HEK293 (cell line): ENCODE measurements at regions not wholly inside any gene's neighbourhood (a gene's known extent, or its start where the extent isn't known, plus 50 kb on each side); places are given as distances from the start of the nearest gene placed in this dataset.

Source experiments
- CTCF ChIA-PET: fragments of 350-600 bp; formaldehyde crosslinking; extraction: SDS; loops from one replicate; lab custom pipeline; 2021; ENCODE audit warnings: antibody characterized with exemption; lab: Yijun Ruan, JAX
- POLR2A ChIA-PET: fragments of 300-600 bp; formaldehyde crosslinking; extraction: SDS; loops from one replicate; lab custom pipeline; 2020; ENCODE audit warnings: antibody characterized with exemption, inconsistent platforms; lab: Yijun Ruan, JAX
- H3K27ac ChIP-seq: fragments of 200-500 bp; sonication (Bioruptor generic); 2 replicates; pipeline ENCODE4 v1.5.1; 2014; ENCODE audit warnings: low read depth, low read length, control low read depth, inconsistent platforms; ENCODE audit errors: extremely low read depth
- H3K36me3 ChIP-seq, 2 experiments: fragments of 200-500 bp in 1 of 2; sonication (Bioruptor generic) in 1 of 2; 1 replicate in 1 of 2; 2 replicates in 1 of 2; pipeline ENCODE4 v1.5.1; 2014 to 2017; ENCODE audit warnings: inconsistent platforms in 2 of 2, low read length in 2 of 2; ENCODE audit not compliant: control insufficient read depth in 2 of 2, insufficient read depth in 1 of 2
- H3K4me1 ChIP-seq: fragments of 200-500 bp; sonication (Bioruptor generic); 2 replicates; pipeline ENCODE4 v1.5.1; 2014; ENCODE audit warnings: mild to moderate bottlenecking, low read length, inconsistent platforms; ENCODE audit not compliant: control insufficient read depth, insufficient read depth
- H3K4me3 ChIP-seq: 2 replicates; pipeline ENCODE4 v1.5.1; 2011; ENCODE audit warnings: low read depth, mild to moderate bottlenecking, control low read depth, low read length, moderate library complexity
- H3K9me3 ChIP-seq: fragments of 200-500 bp; sonication (Bioruptor generic); 2 replicates; pipeline ENCODE4 v1.5.1; 2014; ENCODE audit warnings: low read depth, low read length, inconsistent platforms; ENCODE audit not compliant: control insufficient read depth, insufficient read depth
- GLIS1 ChIP-seq: fragments of 450-650 bp; formaldehyde crosslinking; IDR thresholded peaks from 2 replicates; pipeline ENCODE4 v1.5.1; 2016; ENCODE audit warnings: missing biosample characterization, missing genetic modification characterization
- OSR2 ChIP-seq: fragments of 450-650 bp; formaldehyde crosslinking; IDR thresholded peaks from 2 replicates; pipeline ENCODE4 v1.5.1; 2016; ENCODE audit warnings: missing biosample characterization, missing genetic modification characterization
- OVOL3 ChIP-seq: fragments of 450-650 bp; formaldehyde crosslinking; IDR thresholded peaks from 2 replicates; pipeline ENCODE4 v1.5.1; 2016; ENCODE audit warnings: missing biosample characterization, missing genetic modification characterization
- REPIN1 ChIP-seq: fragments of 450-650 bp; formaldehyde crosslinking; IDR thresholded peaks from 2 replicates; pipeline ENCODE4 v1.5.1; 2017; ENCODE audit warnings: missing biosample characterization, missing genetic modification characterization, low read depth
- SALL2 ChIP-seq: fragments of 450-650 bp; formaldehyde crosslinking; IDR thresholded peaks from 2 replicates; pipeline ENCODE4 v1.5.0; 2017; ENCODE audit warnings: missing biosample characterization, mild to moderate bottlenecking, missing genetic modification characterization, borderline replicate concordance
- ZNF2 ChIP-seq: fragments of 450-650 bp; formaldehyde crosslinking; IDR thresholded peaks from 2 replicates; pipeline ENCODE4 v1.5.1; 2016; ENCODE audit warnings: missing biosample characterization, missing genetic modification characterization
- ZNF654 ChIP-seq: fragments of 450-650 bp; formaldehyde crosslinking; IDR thresholded peaks from 2 replicates; pipeline ENCODE4 v1.5.1; 2016; ENCODE audit warnings: low read depth, missing biosample characterization, missing genetic modification characterization
- ZNF701 ChIP-seq: fragments of 450-650 bp; formaldehyde crosslinking; IDR thresholded peaks from 2 replicates; pipeline ENCODE4 v1.5.1; 2016; ENCODE audit warnings: missing biosample characterization, missing genetic modification characterization
- ZSCAN16 ChIP-seq: fragments of 450-650 bp; formaldehyde crosslinking; IDR thresholded peaks from 2 replicates; pipeline ENCODE4 v1.5.1; 2016; ENCODE audit warnings: missing biosample characterization, missing genetic modification characterization
- TF ChIP-seq, protein P1 (sequence below): fragments of 450-650 bp; formaldehyde crosslinking; IDR thresholded peaks from 2 replicates; pipeline ENCODE4 v1.5.1; 2016; ENCODE audit warnings: missing biosample characterization, missing genetic modification characterization
- TF ChIP-seq, protein P2 (sequence below): fragments of 450-650 bp; formaldehyde crosslinking; IDR thresholded peaks from 2 replicates; pipeline ENCODE4 v1.5.1; 2017; ENCODE audit warnings: missing biosample characterization, mild to moderate bottlenecking, missing genetic modification characterization, moderate library complexity
- TF ChIP-seq, protein P3 (sequence below): fragments of 450-650 bp; formaldehyde crosslinking; conservative IDR thresholded peaks from 2 replicates; pipeline ENCODE4 v1.5.1; 2016; ENCODE audit warnings: low read depth, missing biosample characterization, missing genetic modification characterization
- TF ChIP-seq, protein P4 (sequence below): fragments of 450-650 bp; formaldehyde crosslinking; IDR thresholded peaks from 2 replicates; pipeline ENCODE4 v1.5.1; 2016; ENCODE audit warnings: missing biosample characterization, missing genetic modification characterization

DNA sequence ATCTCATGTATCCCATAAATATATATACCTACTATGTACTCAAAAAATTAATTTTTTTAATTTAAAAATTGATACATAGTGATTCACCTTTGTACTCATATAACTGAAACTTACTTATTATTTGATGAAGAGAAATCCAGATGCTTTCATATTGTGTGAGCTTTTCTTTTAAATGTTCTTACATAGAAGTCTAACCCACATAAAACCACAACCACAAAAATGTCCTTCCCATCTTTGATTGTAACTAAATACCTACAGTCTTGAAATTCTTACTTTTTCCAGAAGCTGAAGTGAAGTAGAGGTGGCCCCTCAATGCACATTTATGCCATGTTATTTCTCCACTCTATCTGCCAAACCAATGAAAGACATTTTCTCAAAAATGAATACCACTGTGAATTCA, 117.9 kb upstream of the COL5A2 start:
- ChIA-PET CTCF (interaction anchor here (0.7 to 2.0 kb wide), 4 partner anchors 10 to 325 kb away, joined by 3 to 11 read pairs (median 3); no protein-coding TSS in a partner anchor), POLR2A (no interaction called here)
- Histone ChIP-seq H3K4me1 (no peaks in the 10 kb centered on the region), H3K27ac (no peak overlapping the region), H3K9me3 (no peaks in the 10 kb centered on the region), H3K36me3 (no peaks in the 10 kb centered on the region)
- no peak for TF ChIP-seq GLIS1 (tag by site-specific recombination)
- TF ChIP-seq, all 188 proteins: peak for 0
- H3K4me3 ChIP-seq, result no peak overlapping the region

DNA sequence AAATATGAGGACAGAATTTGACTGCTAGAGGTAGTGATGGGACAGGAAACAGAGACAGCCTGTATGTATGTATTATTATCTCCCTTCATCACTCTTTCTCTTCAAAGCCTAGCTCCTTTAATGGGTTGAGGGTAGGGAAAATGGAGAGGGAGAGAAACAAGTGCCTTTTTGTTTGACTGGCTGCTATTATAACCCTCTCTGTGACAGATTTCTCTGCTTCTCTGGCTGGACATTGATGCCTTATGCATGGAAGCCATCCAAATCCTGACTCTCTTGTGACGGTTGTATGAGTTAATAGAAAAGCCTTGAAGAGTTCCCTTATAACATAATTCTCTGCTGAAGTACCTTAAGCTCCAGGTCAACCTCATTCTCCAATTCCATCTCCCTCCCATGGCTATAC, 118.5 kb upstream of the COL5A2 start:
- no peaks in the 10 kb centered on the region for H3K4me1 ChIP-seq
- TF ChIP-seq ZNF654 (no peak), REPIN1 (no peak), ZSCAN16 (tag by site-specific recombination) (no peak), ZNF701 (tag by site-specific recombination) (no peak), OVOL3 (no peak), ZNF2 (tag by site-specific recombination) (no peak), OSR2 (tag by site-specific recombination) (no peak), SALL2 (tag by site-specific recombination) (no peak)
- TF ChIP-seq, protein P1, sequence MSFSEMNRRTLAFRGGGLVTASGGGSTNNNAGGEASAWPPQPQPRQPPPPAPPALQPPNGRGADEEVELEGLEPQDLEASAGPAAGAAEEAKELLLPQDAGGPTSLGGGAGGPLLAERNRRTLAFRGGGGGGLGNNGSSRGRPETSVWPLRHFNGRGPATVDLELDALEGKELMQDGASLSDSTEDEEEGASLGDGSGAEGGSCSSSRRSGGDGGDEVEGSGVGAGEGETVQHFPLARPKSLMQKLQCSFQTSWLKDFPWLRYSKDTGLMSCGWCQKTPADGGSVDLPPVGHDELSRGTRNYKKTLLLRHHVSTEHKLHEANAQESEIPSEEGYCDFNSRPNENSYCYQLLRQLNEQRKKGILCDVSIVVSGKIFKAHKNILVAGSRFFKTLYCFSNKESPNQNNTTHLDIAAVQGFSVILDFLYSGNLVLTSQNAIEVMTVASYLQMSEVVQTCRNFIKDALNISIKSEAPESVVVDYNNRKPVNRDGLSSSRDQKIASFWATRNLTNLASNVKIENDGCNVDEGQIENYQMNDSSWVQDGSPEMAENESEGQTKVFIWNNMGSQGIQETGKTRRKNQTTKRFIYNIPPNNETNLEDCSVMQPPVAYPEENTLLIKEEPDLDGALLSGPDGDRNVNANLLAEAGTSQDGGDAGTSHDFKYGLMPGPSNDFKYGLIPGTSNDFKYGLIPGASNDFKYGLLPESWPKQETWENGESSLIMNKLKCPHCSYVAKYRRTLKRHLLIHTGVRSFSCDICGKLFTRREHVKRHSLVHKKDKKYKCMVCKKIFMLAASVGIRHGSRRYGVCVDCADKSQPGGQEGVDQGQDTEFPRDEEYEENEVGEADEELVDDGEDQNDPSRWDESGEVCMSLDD (tag by site-specific recombination), result no peak
- TF ChIP-seq, protein P2, sequence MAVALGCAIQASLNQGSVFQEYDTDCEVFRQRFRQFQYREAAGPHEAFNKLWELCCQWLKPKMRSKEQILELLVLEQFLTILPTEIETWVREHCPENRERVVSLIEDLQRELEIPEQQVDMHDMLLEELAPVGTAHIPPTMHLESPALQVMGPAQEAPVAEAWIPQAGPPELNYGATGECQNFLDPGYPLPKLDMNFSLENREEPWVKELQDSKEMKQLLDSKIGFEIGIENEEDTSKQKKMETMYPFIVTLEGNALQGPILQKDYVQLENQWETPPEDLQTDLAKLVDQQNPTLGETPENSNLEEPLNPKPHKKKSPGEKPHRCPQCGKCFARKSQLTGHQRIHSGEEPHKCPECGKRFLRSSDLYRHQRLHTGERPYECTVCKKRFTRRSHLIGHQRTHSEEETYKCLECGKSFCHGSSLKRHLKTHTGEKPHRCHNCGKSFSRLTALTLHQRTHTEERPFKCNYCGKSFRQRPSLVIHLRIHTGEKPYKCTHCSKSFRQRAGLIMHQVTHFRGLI (tag by site-specific recombination), result no peak
- TF ChIP-seq, protein P3, sequence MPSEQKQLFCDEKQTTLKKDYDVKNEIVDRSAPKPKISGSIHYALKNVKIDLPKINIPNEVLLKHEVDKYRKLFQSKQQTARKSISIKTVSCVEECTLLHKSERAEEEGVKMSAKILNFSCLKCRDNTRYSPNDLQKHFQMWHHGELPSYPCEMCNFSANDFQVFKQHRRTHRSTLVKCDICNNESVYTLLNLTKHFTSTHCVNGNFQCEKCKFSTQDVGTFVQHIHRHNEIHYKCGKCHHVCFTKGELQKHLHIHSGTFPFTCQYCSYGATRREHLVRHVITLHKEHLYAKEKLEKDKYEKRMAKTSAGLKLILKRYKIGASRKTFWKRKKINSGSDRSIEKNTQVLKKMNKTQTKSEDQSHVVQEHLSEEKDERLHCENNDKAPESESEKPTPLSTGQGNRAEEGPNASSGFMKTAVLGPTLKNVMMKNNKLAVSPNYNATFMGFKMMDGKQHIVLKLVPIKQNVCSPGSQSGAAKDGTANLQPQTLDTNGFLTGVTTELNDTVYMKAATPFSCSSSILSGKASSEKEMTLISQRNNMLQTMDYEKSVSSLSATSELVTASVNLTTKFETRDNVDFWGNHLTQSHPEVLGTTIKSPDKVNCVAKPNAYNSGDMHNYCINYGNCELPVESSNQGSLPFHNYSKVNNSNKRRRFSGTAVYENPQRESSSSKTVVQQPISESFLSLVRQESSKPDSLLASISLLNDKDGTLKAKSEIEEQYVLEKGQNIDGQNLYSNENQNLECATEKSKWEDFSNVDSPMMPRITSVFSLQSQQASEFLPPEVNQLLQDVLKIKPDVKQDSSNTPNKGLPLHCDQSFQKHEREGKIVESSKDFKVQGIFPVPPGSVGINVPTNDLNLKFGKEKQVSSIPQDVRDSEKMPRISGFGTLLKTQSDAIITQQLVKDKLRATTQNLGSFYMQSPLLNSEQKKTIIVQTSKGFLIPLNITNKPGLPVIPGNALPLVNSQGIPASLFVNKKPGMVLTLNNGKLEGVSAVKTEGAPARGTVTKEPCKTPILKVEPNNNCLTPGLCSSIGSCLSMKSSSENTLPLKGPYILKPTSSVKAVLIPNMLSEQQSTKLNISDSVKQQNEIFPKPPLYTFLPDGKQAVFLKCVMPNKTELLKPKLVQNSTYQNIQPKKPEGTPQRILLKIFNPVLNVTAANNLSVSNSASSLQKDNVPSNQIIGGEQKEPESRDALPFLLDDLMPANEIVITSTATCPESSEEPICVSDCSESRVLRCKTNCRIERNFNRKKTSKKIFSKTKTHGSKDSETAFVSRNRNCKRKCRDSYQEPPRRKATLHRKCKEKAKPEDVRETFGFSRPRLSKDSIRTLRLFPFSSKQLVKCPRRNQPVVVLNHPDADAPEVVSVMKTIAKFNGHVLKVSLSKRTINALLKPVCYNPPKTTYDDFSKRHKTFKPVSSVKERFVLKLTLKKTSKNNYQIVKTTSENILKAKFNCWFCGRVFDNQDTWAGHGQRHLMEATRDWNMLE (tag by site-specific recombination), result no peak
- TF ChIP-seq, protein P4, sequence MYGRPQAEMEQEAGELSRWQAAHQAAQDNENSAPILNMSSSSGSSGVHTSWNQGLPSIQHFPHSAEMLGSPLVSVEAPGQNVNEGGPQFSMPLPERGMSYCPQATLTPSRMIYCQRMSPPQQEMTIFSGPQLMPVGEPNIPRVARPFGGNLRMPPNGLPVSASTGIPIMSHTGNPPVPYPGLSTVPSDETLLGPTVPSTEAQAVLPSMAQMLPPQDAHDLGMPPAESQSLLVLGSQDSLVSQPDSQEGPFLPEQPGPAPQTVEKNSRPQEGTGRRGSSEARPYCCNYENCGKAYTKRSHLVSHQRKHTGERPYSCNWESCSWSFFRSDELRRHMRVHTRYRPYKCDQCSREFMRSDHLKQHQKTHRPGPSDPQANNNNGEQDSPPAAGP, result no peak
- TF ChIP-seq, all 188 proteins: peak for 0
- H3K4me3 ChIP-seq, result no peak overlapping the region
- no peaks in the 10 kb centered on the region for H3K9me3 ChIP-seq
- POLR2A ChIA-PET, result no interaction called here
- H3K27ac ChIP-seq, result no peak overlapping the region
- CTCF ChIA-PET, result interaction anchor here (0.9 to 2.0 kb wide), 3 partner anchors 10 to 156 kb away, joined by 3 to 11 read pairs (median 4); no protein-coding TSS in a partner anchor
- H3K36me3 ChIP-seq, result no peaks in the 10 kb centered on the region
